ENCODE measurements at regions not wholly inside any gene's neighbourhood (a gene's known extent, or its start where the extent isn't known, plus 50 kb on each side); places are given as distances from the start of the nearest gene placed in this dataset.

GRCh38 chr5:3377176-3377575, 218.5 kb upstream of the IRX1 start:
- Histone ChIP-seq H3K4me1 (ENCODE audit: insufficient read depth, low read length) (no peaks in the 10 kb centered on the region), H4K20me1 (ENCODE audit: low read length) (no peaks in the 10 kb centered on the region), H3K27me3 (ENCODE audit: low read length) (no peaks in the 10 kb centered on the region), H2AFZ (ENCODE audit: low read length) (no peak overlapping the region), H3K9ac (ENCODE audit: low read length) (no peak overlapping the region), H3K36me3 (ENCODE audit: low read depth, low read length) (no peaks in the 10 kb centered on the region), H3K9me2 (replicated peaks; ENCODE audit: low read length) (no peaks in the 10 kb centered on the region), H3K79me2 (ENCODE audit: low read length) (no peaks in the 10 kb centered on the region), H3K9me3 (ENCODE audit: low read length) (peaks cover 31% of the 10 kb centered on the region), H3K27ac (ENCODE audit: low read length) (no peak overlapping the region), H3K4me2 (ENCODE audit: low read length) (no peak overlapping the region), H3F3A (ENCODE audit: low read length, unreplicated experiment) (no peaks in the 10 kb centered on the region), H3K4me3 (ENCODE audit: low read length) (no peak overlapping the region)
- BruUV-seq (replicated peaks): no TSS peak
- POLR2A ChIA-PET (ENCODE audit: unreplicated experiment): no interaction called here
- CTCF ChIA-PET: no interaction called here
- DNase-seq (no peak), ATAC-seq (no peak)
- TF ChIP-seq CTCF (conservative IDR thresholded peaks at IDR 0.05; ENCODE audit: low read depth, low read length) (no peak), EZH2 (IDR thresholded peaks at IDR 0.05; ENCODE audit: low read length, unreplicated experiment) (no peak), EZH2phosphoT487 (IDR thresholded peaks at IDR 0.05; ENCODE audit: borderline replicate concordance, low read length) (no peak)
- intact Hi-C loops (cut with micrococcal nuclease): no loop called here

GRCh38 chr5:3376611-3377010, 219.0 kb upstream of the IRX1 start:
- no peak for ATAC-seq
- Histone ChIP-seq H3K9me2 (replicated peaks; ENCODE audit: low read length) (no peaks in the 10 kb centered on the region), H4K20me1 (ENCODE audit: low read length) (no peaks in the 10 kb centered on the region), H3K27ac (ENCODE audit: low read length) (no peak overlapping the region), H3K4me2 (ENCODE audit: low read length) (no peak overlapping the region), H3F3A (ENCODE audit: low read length, unreplicated experiment) (no peaks in the 10 kb centered on the region), H3K79me2 (ENCODE audit: low read length) (no peaks in the 10 kb centered on the region), H3K27me3 (ENCODE audit: low read length) (no peaks in the 10 kb centered on the region), H3K4me3 (ENCODE audit: low read length) (no peak overlapping the region), H3K4me1 (ENCODE audit: insufficient read depth, low read length) (no peaks in the 10 kb centered on the region), H3K36me3 (ENCODE audit: low read depth, low read length) (no peaks in the 10 kb centered on the region), H2AFZ (ENCODE audit: low read length) (no peak overlapping the region), H3K9ac (ENCODE audit: low read length) (no peak overlapping the region), H3K9me3 (ENCODE audit: low read length) (peaks cover 31% of the 10 kb centered on the region)
- no peak for DNase-seq
- ChIA-PET CTCF (no interaction called here), POLR2A (ENCODE audit: unreplicated experiment) (no interaction called here)
- no peak for TF ChIP-seq EZH2 (IDR thresholded peaks at IDR 0.05; ENCODE audit: low read length, unreplicated experiment)
- TF ChIP-seq EZH2phosphoT487 (IDR thresholded peaks at IDR 0.05; ENCODE audit: borderline replicate concordance, low read length): no peak
- no peak for TF ChIP-seq CTCF (conservative IDR thresholded peaks at IDR 0.05; ENCODE audit: low read depth, low read length)
- intact Hi-C loops (cut with micrococcal nuclease): no loop called here
- BruUV-seq (replicated peaks): no TSS peak

GRCh38 chr5:3375586-3376311, 219.9 kb upstream of the IRX1 start:
- Histone ChIP-seq H3K36me3 (ENCODE audit: low read depth, low read length) (no peaks in the 10 kb centered on the region), H3K4me3 (ENCODE audit: low read length) (no peak overlapping the region), H3K79me2 (ENCODE audit: low read length) (no peaks in the 10 kb centered on the region), H3K4me1 (ENCODE audit: insufficient read depth, low read length) (no peaks in the 10 kb centered on the region), H3K4me2 (ENCODE audit: low read length) (no peak overlapping the region), H3K27me3 (ENCODE audit: low read length) (no peaks in the 10 kb centered on the region), H3K9me2 (replicated peaks; ENCODE audit: low read length) (no peaks in the 10 kb centered on the region), H3K27ac (ENCODE audit: low read length) (no peak overlapping the region), H3K9me3 (ENCODE audit: low read length) (peaks cover 31% of the 10 kb centered on the region), H3K9ac (ENCODE audit: low read length) (no peak overlapping the region), H4K20me1 (ENCODE audit: low read length) (no peaks in the 10 kb centered on the region), H2AFZ (ENCODE audit: low read length) (no peak overlapping the region), H3F3A (ENCODE audit: low read length, unreplicated experiment) (no peaks in the 10 kb centered on the region)
- intact Hi-C loops (cut with micrococcal nuclease): no loop called here
- BruUV-seq (replicated peaks): no TSS peak
- CTCF ChIA-PET: no interaction called here
- no peak for TF ChIP-seq CTCF (conservative IDR thresholded peaks at IDR 0.05; ENCODE audit: low read depth, low read length)
- TF ChIP-seq EZH2phosphoT487 (IDR thresholded peaks at IDR 0.05; ENCODE audit: borderline replicate concordance, low read length): no peak
- no peak for TF ChIP-seq EZH2 (IDR thresholded peaks at IDR 0.05; ENCODE audit: low read length, unreplicated experiment)
- POLR2A ChIA-PET (ENCODE audit: unreplicated experiment): no interaction called here
- DNase-seq (no peak), ATAC-seq (no peak)
